ENCODE measurements at regions not wholly inside any gene's neighbourhood (a gene's known extent, or its start where the extent isn't known, plus 50 kb on each side); places are given as distances from the start of the nearest gene placed in this dataset.

DNA sequence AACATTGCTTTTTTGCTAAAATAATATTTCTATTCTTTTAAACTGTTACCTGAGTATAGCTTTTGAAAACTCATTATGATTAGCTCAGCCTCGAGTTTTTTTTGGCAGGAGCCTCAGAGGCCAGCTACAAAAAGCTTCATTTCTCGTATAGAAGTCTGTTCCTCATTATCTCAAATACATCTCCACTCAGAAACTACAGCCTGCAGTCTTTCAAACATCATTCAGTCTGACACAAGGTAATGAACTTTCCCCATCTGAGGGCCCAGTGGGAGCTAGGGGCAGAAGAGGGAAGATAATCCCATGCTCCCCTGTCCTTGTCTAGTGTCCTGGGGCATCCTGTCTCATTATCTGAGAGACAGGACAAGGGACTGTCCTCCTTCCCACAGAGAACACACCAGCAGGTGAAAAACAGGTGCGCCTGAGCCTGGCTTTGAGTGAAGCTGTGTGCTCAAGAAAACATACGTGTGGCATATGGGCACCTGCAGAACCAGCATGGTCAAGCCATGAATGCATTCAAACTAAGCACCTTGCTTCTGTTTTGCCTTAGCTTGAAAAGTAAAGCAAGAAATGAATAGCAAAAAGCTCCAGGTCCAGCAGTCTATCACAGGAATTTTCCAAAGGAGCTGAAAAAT, 247.5 kb downstream of the MREG start:
- no peak for DNase-seq

DNA sequence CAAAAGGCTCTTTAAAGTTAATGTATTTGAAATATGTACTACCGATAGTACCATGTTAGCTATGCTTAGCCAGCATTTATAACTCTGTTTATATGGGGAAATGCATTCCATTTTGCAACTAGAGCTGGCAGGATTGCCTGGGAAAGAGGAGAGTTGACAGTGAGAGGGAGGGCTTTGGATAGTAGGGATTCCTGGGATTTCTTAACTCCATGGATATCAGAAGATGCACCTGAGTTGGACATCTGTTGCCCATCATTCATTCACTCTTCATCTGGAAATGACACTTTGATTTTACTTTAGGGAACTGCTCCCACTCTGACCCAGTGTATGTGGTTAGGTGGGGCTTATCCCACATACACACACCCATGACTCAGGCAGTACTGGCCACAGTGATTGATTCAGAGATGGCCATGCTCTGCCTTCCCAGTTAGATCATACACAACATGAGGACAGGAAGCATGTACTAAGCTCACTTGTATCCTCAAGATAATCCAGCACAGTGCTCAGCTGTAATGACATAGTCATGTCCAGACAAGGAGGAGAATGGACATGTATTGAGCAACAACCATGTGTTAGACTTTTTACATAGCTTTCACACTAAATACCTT, 248.8 kb downstream of the MREG start:
- DNase-seq = no peak

DNA sequence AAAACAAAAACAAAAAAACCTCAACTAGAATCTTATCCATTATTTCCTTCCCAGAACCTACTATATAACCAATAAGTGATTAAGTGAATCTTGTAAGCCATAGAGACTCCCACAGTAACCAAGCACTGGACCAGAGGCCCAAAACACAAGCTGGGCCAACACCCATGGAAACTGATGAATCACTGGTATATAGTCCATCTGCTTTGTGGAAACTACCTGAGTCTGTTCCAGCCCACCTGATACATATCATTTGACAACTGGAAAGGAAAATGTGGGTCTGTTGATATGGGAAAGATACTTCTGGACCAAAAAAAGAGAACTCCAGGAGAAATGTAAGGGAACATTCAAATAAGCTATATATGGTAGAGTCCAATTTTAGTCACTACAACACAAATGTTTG, 252.8 kb downstream of the MREG start:
- no peak for DNase-seq

DNA sequence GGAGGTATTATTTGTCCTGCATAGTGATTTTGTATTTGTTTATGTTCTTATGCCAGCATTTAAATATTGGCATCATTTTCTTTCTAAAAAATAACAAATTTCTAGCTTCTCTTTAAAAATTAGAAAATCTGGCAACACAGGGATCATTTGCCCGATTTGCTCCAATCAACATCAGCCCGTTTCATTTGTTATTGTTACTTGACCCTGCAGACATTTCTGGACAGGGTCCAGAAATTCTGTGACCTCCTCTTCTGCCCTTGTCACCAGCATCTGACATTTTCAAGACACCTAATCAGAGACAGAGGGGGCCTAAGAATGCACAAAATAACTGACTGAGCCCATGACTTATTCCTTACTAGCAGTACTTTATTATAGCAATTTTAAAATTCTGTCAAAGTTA, 253.3 kb downstream of the MREG start:
- DNase-seq = no peak

DNA sequence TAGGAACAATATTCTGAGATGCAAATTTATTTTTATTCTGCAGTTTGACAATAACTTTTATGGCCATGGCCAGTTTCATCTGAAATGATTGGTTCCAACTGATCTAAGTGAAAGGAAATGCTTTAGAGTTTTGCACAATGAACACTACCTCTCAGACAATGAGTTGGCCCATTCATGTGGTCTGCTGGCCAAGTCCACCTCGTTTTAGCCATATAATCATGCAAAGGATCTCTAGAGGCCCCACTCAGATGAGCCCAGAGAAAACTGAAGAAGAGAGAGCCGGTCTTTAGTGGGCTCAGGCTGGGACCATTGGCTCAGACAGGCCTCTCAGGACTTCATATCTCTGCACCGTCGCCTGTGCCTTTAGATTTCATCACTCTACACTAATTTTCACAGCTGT, 254.7 kb downstream of the MREG start:
- no peak for DNase-seq

DNA sequence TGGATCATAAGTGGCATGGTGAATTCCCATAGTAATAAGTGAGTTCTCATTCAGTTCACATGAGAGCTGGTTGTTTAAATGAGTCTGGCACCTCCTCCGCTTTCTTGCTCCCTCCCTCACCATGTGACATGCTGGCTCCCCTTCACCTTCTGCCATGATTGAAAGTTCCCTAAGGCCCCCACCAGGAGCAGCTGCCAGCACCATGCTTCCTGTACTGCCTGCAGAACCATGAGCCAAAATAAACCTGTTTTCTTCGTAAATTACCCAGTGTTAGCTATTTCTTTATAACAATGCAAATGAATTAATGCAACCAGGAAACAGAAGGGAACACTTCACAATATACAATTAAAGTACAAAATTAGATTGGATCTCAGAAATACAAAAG, 257.0 kb downstream of the MREG start:
- no peak for DNase-seq

DNA sequence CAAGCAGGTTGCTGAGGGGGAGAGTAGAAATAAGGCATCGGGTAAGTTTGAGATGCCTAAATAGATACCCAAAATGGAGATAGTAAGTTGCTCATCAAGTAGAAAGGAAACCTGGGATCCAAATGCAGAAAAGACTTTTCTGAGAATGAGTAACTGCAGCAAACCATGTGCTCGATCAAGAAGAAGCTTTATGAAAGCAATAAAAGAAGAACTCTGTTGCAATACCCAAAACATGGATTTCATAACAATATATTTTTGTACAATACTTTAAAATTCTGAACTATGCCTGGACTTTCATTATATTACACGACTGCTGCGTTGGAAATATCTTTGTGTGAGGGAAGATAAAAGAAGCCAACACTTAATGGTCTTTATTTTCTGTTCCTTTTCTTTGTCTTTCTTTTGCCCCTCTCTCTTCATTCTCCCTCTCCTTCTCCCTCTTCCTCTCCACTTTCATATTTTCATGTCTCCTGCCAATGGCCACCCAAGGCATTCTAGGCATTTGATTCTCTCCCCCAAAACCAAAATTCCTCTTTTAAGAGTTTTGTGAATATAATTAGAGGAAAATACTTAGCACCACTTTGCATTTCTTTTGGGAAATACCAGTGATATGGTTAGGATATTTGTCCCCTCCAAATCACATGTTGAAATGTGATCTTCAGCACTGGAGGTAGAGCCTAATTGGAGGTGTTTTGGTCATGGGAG, 257.6 kb downstream of the MREG start:
- no peak for DNase-seq

DNA sequence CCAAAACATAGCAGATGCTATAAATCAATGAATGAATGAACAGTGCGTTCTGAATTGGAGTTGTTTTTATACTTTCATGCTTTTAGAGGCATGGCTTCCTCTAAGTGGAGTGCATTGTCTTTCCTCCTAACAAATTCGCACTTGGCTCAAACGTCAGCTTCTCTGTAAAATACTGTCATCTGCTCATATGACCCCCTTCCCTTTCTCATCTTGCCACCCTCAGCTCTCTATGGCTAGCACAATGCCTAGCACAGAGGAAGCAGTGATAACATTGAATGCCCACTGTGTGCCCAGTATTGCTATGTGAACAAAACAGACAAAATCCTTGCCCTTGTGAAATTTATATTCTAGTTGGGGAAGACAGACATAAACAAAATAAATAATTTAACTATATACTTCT, 258.8 kb downstream of the MREG start:
- DNase-seq = no peak

DNA sequence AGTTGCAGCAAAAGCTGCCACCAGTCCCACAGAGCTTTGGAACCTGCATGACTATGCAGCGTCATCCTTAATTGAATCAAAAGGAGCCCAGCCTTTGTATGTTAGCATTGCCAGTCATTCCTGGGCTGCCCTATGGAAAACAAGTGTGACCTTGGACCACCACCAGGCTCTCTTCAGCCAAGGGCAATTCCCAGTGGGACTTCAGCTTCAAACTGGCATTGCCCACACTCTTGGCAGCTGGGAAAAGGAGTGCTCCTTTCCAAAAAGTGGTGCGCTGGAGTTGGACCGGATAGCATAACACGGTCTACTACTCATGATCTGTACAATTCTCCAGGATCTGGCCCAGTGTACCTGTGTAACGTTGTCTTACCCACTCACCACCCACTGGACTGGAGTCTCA, 259.5 kb downstream of the MREG start:
- no peak for DNase-seq

DNA sequence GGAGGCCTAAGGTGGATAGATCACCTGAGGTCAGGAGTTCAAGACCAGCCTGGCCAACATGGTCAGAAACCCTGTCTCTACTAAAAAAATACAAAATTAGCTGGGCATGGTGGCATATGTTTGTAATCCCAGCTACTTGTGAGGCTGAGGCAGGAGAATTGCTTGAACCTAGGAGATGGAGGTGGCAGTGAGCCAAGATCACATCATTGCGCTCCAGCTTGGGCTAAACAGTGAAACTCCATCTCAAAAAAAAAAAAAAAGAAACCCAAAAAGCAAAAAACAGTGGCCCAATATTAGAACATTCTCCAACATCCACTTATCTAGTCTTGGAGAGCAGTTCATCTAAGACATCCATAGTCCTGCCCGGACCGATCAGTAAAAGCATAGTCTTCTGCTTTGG, 260.4 kb downstream of the MREG start:
- no peak for DNase-seq

DNA sequence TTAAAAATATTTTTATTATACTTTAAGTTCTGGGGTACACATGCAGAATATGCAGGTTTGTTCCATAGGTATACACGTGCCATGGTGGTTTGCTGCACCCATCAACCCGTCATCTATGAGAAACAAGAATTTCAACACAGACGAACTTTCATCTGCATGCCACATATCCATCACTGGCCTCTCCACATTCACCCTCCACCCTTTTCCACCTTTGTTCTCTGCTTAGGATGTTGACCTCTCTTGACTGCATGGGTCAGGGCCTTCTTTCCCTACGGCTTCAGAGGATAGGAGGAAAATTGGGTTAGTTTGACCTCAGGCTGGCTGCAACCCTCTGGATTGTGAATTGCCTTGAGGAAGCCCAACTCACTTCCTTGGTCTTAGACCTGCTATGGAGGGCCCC, 260.9 kb downstream of the MREG start:
- DNase-seq = no peak

DNA sequence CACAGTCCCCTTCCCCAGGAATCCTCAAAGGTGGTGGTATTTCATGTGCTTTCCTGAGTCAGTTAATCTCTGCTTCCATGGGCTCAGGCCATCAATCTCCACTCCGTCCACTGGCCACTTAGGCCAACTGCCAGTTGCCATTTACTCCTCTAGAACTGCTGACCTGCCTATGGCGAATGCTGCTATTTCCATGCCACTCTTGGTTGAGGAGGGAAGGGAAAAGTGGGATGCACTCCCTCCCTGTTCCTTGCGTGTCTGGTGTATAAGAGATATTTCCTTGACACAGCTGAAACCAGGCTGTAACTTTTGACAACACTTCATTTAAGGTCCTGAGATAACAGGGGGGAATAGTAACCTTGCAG, 261.5 kb downstream of the MREG start:
- DNase-seq = no peak

DNA sequence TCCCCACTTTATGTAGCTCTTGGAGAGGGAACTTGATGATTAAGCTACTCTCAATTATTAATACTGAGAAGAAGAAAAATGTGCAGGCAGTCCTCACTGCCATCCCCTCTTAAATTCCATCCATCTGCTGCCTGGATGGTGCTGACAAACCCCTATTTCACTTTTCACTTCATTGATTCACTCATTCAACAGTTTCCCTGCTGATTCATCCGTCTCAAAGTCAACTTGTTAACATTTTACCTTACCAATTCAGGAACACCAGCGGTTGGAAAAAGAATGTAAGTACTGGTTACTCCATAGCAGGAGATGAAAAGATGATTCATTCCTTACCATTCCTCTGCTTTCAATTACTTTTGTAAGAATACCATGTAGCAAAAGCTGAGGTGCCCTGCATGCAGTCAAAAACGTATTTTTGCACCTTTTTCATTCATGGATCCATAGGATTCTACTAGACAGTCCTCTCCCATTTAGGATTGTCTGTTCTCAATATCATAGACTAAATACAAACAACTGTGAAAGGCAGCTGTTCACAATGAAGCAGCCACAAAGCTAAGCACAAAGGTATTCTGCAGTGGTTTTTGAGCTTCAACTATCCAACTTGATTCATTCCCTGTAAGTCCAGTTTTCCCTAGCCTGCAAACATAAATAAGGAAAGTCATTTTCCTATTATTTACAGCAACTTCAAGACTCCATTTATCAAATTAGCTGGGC, 262.0 kb downstream of the MREG start:
- DNase-seq = no peak

DNA sequence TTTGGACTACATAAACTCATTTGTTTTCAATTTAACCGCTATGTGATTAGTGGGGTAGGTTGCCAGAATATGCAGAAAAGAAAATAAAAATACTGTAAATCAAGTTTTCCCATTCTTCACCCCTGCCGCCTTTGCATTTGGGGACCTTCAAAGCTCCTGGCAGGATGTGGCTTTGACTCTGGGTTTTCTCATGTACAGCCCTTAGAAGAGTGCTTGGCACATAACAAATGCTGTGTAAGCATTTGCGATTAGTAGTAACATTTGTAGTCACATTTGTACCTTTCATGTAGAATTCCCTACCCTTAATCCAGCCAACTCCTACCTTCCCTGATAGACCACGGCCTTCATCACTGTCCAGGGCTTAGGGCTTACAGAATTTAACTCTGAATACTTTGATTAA, 262.6 kb downstream of the MREG start:
- no peak for DNase-seq

DNA sequence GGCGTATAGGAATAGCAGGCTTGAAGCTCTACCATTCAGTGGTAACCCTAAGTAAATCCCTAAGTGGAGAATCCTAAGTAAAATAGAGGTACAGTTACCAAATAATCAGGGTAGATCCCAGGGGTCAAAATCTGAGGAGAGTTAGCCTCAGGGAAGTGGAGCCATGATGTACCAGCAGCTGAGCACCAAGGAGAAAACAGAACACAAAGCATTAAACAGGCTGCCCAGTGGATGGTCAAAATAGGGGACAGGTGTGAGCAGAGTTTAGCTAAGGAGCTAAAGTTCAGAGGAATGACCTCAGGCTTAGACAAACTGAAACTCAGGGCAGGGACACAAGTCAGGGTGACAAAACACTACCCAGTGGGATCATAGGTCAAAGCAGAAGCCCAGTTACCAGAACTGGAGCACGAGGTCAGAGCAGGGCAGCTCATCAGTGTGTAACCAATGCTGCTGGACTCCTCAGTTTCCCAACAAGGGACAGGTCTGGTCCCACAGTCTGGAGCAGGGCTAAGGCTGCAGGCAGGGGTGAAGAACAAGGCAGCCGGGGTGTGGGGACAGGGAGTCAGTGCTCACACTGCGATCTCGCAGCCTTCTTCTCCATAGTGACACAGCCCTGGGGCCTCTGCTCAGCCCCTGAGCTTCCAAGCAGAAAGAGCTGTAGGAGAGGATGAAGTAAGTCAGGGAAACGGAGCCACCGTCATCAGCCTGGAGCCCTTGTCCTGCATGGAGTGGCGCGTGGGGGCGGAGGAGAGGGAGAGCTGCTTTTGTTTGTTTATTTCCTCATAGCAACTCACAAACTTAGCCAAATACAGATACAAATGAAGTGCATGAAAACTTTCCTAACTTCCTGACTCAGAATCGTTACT, 264.0 kb downstream of the MREG start:
- no peak for DNase-seq

DNA sequence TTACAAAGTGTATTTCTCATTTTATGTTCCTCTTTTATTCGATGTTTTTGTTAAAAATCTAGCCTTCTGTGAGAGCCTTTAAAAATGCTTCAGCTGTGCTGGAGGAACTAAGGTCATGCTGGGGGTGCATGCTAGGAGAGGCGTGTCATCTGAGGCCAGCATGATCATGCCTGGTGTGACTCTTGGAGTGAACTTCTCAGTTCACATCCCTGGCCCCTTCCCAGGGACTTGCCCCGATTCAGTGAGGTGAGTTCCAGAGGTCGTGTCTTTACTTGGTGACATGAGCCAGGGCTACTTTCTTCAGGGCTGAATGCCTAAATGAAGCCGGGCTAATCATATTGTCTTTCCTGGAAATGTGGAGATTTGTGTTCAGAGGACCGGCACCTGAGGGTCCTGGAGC, 264.9 kb downstream of the MREG start:
- DNase-seq = no peak

DNA sequence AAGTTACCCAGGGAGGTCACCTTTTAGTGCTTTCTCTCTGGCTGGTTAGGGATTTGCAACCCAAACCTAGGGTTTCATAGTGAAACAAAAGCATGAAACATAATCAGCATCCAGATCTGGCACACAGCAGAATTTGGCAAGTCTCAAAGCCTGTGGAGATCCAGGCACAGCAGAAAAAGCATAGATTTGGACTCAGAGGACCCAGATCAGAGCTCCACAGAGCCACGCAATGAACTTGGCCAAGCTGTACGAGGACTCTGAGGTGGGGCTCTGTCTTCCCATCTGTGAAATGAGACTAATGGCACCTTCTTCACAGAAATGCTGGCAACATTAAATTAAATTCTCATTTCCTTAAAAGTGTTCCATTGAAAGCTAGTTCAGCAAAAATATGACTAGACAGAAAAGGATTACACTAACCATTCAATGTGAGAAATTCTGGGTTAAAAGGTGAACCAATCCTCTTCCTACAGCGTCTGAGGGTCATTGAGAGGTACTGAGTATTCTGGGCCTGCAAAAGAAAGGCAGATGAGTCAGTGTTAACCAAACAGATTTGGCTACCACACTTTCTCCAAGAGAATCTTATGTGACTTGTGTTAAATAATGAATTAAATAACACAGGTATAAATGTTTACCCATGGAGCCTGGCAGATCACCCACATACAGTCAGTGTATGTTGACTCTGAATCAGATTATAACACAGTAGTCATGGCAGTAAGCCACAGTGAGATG, 266.3 kb downstream of the MREG start:
- DNase-seq = no peak

DNA sequence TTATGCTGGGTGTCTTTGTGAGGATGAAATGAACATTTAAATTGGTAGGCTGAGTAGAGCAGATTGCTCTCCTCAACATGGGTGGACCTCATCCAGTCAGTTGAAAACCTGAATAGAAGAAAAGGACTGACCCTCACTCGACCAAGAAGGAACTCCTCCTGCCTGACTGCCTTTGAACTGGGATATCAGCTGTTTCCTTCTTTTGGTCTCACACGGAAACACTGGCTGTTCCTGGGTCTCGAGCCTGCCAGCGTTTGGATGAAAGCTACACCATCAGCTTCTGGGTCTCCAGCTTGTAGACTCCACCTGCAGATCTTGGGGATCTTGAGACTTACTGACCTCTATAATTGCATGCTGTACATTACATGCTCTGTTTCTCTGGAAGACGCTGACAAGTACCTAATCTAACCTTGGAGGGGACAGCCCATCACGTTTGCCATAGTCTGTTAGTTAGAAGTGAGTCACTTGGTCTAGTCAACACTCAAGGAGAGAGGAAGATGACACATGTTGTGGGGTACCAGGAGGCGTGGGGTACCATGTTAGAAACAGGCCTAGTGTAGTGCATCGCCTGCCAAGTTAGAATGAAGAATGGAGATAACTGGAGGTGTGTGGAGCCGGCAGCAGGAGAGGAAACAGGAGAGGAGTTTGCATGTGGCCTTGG, 267.0 kb downstream of the MREG start:
- DNase-seq = no peak

DNA sequence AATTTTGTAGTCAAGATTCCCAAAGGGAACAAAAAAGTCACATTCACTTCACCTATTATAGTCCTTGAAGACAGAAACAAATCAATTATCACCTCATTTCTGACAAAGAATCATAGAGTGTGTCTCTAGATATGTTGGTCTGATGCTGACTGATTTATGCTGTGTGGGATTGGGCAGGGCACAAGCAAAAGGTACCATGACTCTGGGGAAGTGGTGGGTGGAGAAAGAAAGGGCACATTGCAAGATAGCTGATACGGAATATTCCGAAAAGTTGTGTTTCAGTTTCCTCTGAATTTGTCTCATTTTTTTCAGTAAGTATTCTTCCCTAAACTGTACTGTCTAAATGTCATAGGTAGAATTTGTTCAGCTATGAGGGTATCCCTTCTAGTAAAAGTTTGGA, 268.0 kb downstream of the MREG start:
- DNase-seq = no peak

DNA sequence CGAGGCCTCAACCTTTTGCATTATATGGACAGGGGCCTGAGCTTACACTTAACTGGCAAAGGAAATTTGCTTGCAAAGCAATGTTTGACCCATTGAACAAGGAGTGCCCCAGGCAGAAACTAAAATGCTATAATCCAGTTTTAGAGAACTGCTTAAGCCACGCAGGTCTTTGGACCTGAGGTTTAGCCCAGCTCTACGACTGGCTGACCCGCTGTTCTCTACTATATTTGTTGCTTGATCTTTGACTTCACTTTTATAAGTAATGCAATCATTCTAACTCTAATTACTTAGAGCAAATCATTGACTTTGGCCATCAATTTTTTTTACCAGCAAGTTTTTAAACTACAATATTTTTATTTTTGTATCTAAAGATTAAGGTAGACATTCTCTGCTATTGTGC, 268.8 kb downstream of the MREG start:
- DNase-seq = no peak

DNA sequence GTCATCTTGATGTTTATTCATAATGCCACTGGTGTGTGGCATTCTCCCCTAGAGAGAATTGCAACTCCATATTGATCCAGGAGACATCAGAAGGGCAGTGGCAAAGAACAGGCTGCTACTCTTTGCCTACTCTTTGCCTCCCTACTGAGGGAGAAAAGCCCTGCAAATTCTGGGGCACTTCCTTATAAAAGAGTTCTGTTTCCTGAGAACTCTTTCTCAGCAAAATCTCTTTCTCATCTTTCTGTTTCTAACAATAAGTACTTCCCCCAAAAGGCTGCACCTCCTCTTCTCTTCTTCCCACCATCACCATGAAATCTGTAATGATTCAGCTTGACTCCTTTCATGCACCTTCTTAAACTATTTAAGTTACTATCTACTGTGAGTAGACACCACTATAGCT, 270.3 kb downstream of the MREG start:
- no peak for DNase-seq

DNA sequence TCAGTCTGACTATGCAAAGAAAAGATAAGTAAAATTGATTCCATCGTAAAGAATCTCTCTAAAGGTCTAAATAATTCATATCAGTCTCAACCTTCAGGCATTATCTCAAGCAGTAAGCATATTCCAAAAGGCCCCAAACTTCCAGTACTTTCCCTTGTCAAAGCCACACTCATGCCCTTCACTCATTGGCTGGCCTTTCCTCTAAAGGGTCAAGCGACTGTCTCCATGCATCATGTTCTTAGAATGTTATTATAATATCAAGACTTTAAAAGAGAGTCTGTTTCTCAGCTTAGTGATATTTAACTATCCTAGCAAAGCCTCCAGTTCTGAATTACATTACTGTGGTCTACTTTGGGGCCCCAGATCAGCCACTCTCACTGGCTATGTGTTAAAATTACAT, 271.3 kb downstream of the MREG start:
- no peak for DNase-seq
